Activated naive CD8-positive, alpha-beta T cell treated with anti-CD3 and anti-CD28 coated beads, Interleukin-2, amount 50 U/mL, for 16 hours (primary cell): ENCODE measurements at regions not wholly inside any gene's neighbourhood (a gene's known extent, or its start where the extent isn't known, plus 50 kb on each side); places are given as distances from the start of the nearest gene placed in this dataset.

ENCODE experiments used
- DNase-seq: peaks from one replicate; pipeline ENCODE4 v3.0.0-alpha.2; 2020; ENCODE audit warnings: low read depth, low spot score

- DNase-seq: no peak
Measured at GRCh38 chr10:78316451-78316931, 282.8 kb downstream of the RPS24 start.

- DNase-seq: no peak
Measured at GRCh38 chr10:78318305-78318704, 284.6 kb downstream of the RPS24 start.

- DNase-seq: no peak
Measured at GRCh38 chr10:78319371-78319770, 285.7 kb downstream of the RPS24 start.

- no peak for DNase-seq
Measured at GRCh38 chr10:78319841-78320240, 286.2 kb downstream of the RPS24 start.

- no peak for DNase-seq
Measured at GRCh38 chr10:78320506-78320905, 286.8 kb downstream of the RPS24 start.

GRCh38 chr10:78321000-78321399 is 287.3 kb downstream of the RPS24 start:
- DNase-seq: no peak

- no peak for DNase-seq
Measured at GRCh38 chr10:78321500-78321899, 287.8 kb downstream of the RPS24 start.

GRCh38 chr10:78326372-78326771 is 292.7 kb downstream of the RPS24 start:
- no peak for DNase-seq

GRCh38 chr10:78327778-78328591 is 294.3 kb downstream of the RPS24 start:
- DNase-seq: no peak

- no peak for DNase-seq
Measured at GRCh38 chr10:78328592-78329404, 295.1 kb downstream of the RPS24 start.

GRCh38 chr10:78330884-78331283 is 297.2 kb downstream of the RPS24 start:
- DNase-seq: no peak

GRCh38 chr10:78331391-78331922 is 297.8 kb downstream of the RPS24 start:
- no peak for DNase-seq

- no peak for DNase-seq
Measured at GRCh38 chr10:78332012-78332411, 298.3 kb downstream of the RPS24 start.

GRCh38 chr10:78332657-78333056 is 299.0 kb downstream of the RPS24 start:
- DNase-seq: no peak

GRCh38 chr10:78333362-78334143 is 299.9 kb downstream of the RPS24 start:
- DNase-seq: no peak

- no peak for DNase-seq
Measured at GRCh38 chr10:78335371-78335690, 301.7 kb downstream of the RPS24 start.

GRCh38 chr10:78335691-78336401 is 302.2 kb downstream of the RPS24 start:
- no peak for DNase-seq

- DNase-seq: no peak
Measured at GRCh38 chr10:78336402-78336791, 302.7 kb downstream of the RPS24 start.

- no peak for DNase-seq
Measured at GRCh38 chr10:78337016-78337415, 303.4 kb downstream of the RPS24 start.

GRCh38 chr10:78337646-78338391 is 304.2 kb downstream of the RPS24 start:
- no peak for DNase-seq
